Smooth muscle cell (in vitro differentiated cells): ENCODE measurements at regions not wholly inside any gene's neighbourhood (a gene's known extent, or its start where the extent isn't known, plus 50 kb on each side); places are given as distances from the start of the nearest gene placed in this dataset.

Experiments used
- DNase-seq: peaks from one replicate; lab custom pipeline; 2025; ENCODE audit not compliant: unreplicated experiment; lab: John Stamatoyannopoulos, UW
- H2AFZ ChIP-seq: fragments of 200-600 bp; sonication (generic); 2 replicates; pipeline ENCODE4 v1.6.0; 2016; ENCODE audit warnings: antibody characterized with exemption, low read depth, mild to moderate bottlenecking
- H3F3A ChIP-seq: fragments of 200-600 bp; sonication (generic); 2 replicates; pipeline ENCODE4 v1.6.0; 2017; ENCODE audit warnings: antibody characterized with exemption, low read depth
- H3K27ac ChIP-seq: fragments of 200-600 bp; sonication (generic); 2 replicates; pipeline ENCODE4 v1.5.1; 2016; ENCODE audit warnings: low read depth, mild to moderate bottlenecking
- H3K27me3 ChIP-seq: fragments of 200-600 bp; sonication (generic); 2 replicates; pipeline ENCODE4 v1.6.1; 2016; ENCODE audit warnings: low read depth, mild to moderate bottlenecking
- H3K36me3 ChIP-seq: fragments of 200-600 bp; sonication (generic); 2 replicates; pipeline ENCODE4 v1.5.1; 2016; ENCODE audit warnings: low read depth
- H3K4me1 ChIP-seq: fragments of 200-600 bp; sonication (generic); 2 replicates; pipeline ENCODE4 v1.5.1; 2016; ENCODE audit warnings: low read depth
- H3K4me2 ChIP-seq: fragments of 200-600 bp; sonication (generic); 2 replicates; pipeline ENCODE4 v1.6.0; 2016; ENCODE audit warnings: mild to moderate bottlenecking
- H3K4me3 ChIP-seq: fragments of 200-600 bp; sonication (generic); 2 replicates; pipeline ENCODE4 v1.5.1; 2016; ENCODE audit warnings: mild to moderate bottlenecking
- H3K79me2 ChIP-seq: fragments of 200-600 bp; sonication (generic); 2 replicates; pipeline ENCODE4 v1.6.0; 2016; ENCODE audit warnings: low read depth, mild to moderate bottlenecking
- H3K9ac ChIP-seq: fragments of 200-600 bp; sonication (generic); 2 replicates; pipeline ENCODE4 v1.6.0; 2016; ENCODE audit warnings: low read depth
- H3K9me3 ChIP-seq: fragments of 200-600 bp; sonication (generic); replicated peaks from 2 replicates; pipeline ENCODE4 v1.5.1; 2016; ENCODE audit warnings: low read depth
- H4K20me1 ChIP-seq: fragments of 200-600 bp; sonication (generic); 2 replicates; pipeline ENCODE4 v1.6.0; 2016; ENCODE audit warnings: low read depth
- WGBS: methylation state at CpG from one replicate; pipeline ENCODE4 v1.1.7; 2016; ENCODE audit warnings: low lambda C conversion rate; 5-methylcytosine and 5-hydroxymethylcytosine counted together
- TF ChIP-seq, protein P1 (sequence below): fragments of 200-600 bp; sonication (generic); IDR thresholded peaks from 2 replicates; pipeline ENCODE4 v1.5.1; 2017; ENCODE audit warnings: borderline replicate concordance, mild to moderate bottlenecking, antibody characterized with exemption; ENCODE audit not compliant: insufficient read depth, poor library complexity, severe bottlenecking

DNA sequence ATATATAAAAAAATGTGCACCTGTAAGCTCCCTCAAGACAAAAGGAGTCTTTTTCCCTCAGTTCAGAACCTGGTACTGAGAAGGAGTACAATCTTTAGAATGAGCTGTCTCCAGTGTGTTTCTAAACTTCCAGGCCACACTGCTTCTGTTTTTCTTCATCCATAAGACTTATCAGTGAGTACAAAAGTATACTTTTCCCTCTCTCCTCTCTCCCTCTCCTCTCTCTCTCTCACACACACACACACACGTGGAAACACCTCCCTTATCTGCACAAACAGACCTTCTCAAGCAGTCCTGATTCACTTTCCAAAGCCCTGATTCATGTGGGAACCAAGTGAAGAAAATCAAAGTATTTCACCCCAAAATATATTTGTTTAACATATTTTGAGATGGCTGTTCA is 220.7 kb upstream of the UBASH3B start:
- Histone ChIP-seq H3K9me3 (no peaks in the 10 kb centered on the region), H3K36me3 (no peaks in the 10 kb centered on the region), H3K4me3 (no peak overlapping the region), H3K4me2 (no peak overlapping the region), H3K4me1 (peaks cover 11% of the 10 kb centered on the region), H3K79me2 (no peaks in the 10 kb centered on the region), H4K20me1 (no peaks in the 10 kb centered on the region), H3K27ac (no peak overlapping the region), H2AFZ (peak overlapping the region; percentile 54), H3K27me3 (no peaks in the 10 kb centered on the region), H3F3A (no peaks in the 10 kb centered on the region), H3K9ac (no peak overlapping the region)
- TF ChIP-seq, protein P1, sequence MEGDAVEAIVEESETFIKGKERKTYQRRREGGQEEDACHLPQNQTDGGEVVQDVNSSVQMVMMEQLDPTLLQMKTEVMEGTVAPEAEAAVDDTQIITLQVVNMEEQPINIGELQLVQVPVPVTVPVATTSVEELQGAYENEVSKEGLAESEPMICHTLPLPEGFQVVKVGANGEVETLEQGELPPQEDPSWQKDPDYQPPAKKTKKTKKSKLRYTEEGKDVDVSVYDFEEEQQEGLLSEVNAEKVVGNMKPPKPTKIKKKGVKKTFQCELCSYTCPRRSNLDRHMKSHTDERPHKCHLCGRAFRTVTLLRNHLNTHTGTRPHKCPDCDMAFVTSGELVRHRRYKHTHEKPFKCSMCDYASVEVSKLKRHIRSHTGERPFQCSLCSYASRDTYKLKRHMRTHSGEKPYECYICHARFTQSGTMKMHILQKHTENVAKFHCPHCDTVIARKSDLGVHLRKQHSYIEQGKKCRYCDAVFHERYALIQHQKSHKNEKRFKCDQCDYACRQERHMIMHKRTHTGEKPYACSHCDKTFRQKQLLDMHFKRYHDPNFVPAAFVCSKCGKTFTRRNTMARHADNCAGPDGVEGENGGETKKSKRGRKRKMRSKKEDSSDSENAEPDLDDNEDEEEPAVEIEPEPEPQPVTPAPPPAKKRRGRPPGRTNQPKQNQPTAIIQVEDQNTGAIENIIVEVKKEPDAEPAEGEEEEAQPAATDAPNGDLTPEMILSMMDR, result no peak
- no peak for DNase-seq
- WGBS, result 8% methylated on average over 1 of the region's 1 CpG

DNA sequence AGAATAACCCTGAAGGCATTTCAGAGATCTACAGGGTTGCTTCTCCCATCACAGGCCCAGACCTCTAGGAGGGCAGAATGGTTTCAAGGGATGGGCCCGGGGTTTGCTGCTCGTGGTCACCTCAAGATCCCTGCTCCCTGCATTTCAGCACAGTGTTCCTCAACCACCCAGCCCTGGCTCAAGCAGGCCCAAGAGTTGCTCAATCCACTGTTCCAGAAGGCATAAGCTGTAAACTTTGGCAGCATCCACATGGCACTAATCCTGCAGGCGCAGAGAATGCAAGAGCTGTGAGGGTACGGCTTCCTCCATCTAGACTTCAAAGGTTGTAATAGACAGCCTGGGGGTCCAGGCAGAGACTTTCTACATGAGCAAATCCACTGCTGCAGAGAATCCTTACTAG is 225.0 kb upstream of the UBASH3B start:
- H3K36me3 ChIP-seq, result no peaks in the 10 kb centered on the region
- H3K9ac ChIP-seq, result no peak overlapping the region
- no peaks in the 10 kb centered on the region for H3F3A ChIP-seq
- H3K9me3 ChIP-seq, result no peaks in the 10 kb centered on the region
- H3K4me1 ChIP-seq, result peaks cover 7% of the 10 kb centered on the region
- no peak overlapping the region for H3K27ac ChIP-seq
- TF ChIP-seq, protein P1, result no peak
- 90% methylated on average over 4 of the region's 4 CpGs for WGBS
- DNase-seq, result no peak
- H3K4me2 ChIP-seq, result no peak overlapping the region
- H4K20me1 ChIP-seq, result no peaks in the 10 kb centered on the region
- H3K79me2 ChIP-seq, result no peaks in the 10 kb centered on the region
- H3K4me3 ChIP-seq, result no peak overlapping the region
- H2AFZ ChIP-seq, result no peak overlapping the region
- H3K27me3 ChIP-seq, result no peaks in the 10 kb centered on the region

DNA sequence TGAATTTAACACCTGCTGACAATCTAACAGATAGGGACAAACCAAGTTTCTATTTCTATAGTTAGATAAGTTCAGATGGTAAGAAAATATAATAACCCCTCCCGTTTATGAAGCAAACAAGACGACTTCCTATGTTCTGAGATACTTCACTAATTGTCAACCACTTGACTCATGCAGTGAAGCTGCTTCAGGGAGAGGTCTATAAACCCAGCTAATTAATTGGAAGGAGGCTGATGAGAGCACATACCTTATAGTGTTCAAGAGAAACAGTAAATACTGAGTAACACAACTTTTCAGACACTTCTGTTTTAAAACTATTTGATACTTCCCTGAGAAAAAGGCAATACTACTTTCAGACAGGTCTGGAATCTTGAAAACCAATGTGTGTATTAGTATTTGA is 229.4 kb upstream of the UBASH3B start:
- Histone ChIP-seq H3K4me2 (no peak overlapping the region), H3K36me3 (no peaks in the 10 kb centered on the region), H3K27me3 (no peaks in the 10 kb centered on the region), H2AFZ (no peak overlapping the region), H3F3A (peaks cover 4% of the 10 kb centered on the region), H4K20me1 (no peaks in the 10 kb centered on the region), H3K4me1 (peaks cover 3% of the 10 kb centered on the region), H3K9me3 (no peaks in the 10 kb centered on the region), H3K27ac (no peak overlapping the region), H3K9ac (no peak overlapping the region), H3K4me3 (no peak overlapping the region), H3K79me2 (no peaks in the 10 kb centered on the region)
- TF ChIP-seq, protein P1, result no peak
- WGBS, result 70% methylated on average over 2 of the region's 2 CpGs
- DNase-seq, result no peak

DNA sequence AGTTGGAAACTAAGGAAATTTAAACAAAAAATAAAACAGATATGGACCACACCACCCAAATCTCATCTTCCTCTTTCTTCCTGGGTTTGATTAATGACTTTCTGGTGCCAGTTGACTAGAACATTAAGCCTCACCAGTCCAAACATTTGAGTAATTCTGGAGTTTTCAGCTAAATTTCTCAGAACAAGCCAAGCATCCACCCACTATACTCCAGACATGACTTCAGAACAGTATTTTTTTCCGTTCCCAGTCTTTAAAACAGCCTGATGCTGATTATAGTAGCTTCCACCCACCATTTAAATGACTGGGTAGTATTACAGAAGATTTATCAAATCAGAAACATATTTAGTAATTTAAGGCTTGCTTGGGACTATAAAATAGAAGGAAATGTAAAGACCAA is 230.9 kb upstream of the UBASH3B start:
- H3K36me3 ChIP-seq, result no peaks in the 10 kb centered on the region
- H3K4me2 ChIP-seq, result peak overlapping the region; percentile 14
- DNase-seq, result no peak
- TF ChIP-seq, protein P1, result no peak
- H3K9me3 ChIP-seq, result no peaks in the 10 kb centered on the region
- H3K4me1 ChIP-seq, result peaks cover 3% of the 10 kb centered on the region
- H3K27me3 ChIP-seq, result no peaks in the 10 kb centered on the region
- H3F3A ChIP-seq, result peaks cover 4% of the 10 kb centered on the region
- no peaks in the 10 kb centered on the region for H4K20me1 ChIP-seq
- H3K4me3 ChIP-seq, result no peak overlapping the region
- H3K79me2 ChIP-seq, result no peaks in the 10 kb centered on the region
- WGBS, result 14% methylated on average over 1 of the region's 1 CpG
- peak overlapping the region; percentile 32 for H2AFZ ChIP-seq
- peak overlapping the region; percentile 83 for H3K27ac ChIP-seq
- H3K9ac ChIP-seq, result no peak overlapping the region
